NCI-H1417 treated with DMSO at 0.1 percent for 48 hours (cell line): ENCODE measurements at regions not wholly inside any gene's neighbourhood (a gene's known extent, or its start where the extent isn't known, plus 50 kb on each side); places are given as distances from the start of the nearest gene placed in this dataset.
"Not testable (repeated sequence)": the region's sequence is repeated elsewhere in the genome, so short reads cannot be mapped to it uniquely, and the experiment has no call there.

Source experiments
- DNase-seq: peaks from one replicate; lab custom pipeline; 2025; lab: John Stamatoyannopoulos, UW

DNA sequence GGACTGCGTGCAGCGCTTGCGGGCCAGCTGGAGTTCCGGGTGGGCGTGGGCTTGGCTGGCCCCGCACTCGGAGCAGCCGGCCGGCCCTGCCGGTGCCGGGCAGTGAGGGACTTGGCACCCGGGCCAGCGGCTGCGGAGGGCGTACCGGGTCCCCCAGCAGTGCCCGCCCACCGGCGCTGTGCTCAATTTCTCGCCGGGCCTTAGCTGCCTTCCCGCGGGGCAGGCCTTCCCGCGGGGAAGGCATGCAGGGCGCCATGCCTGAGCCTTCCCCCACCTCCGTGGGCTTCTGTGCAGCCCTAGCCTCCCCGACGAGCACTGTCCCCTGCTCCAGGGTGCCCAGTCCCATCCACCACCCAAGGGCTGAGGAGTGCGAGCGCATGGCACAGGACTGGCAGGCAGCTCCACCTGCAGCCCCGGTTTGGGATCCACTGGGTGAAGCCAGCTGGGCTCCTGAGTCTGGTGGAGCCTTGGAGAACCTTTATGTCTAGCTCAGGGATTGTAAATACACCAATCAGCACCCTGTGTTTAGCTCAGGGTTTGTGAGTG, 975.0 kb upstream of the NRXN1 start:
- DNase-seq: not testable (repeated sequence)

DNA sequence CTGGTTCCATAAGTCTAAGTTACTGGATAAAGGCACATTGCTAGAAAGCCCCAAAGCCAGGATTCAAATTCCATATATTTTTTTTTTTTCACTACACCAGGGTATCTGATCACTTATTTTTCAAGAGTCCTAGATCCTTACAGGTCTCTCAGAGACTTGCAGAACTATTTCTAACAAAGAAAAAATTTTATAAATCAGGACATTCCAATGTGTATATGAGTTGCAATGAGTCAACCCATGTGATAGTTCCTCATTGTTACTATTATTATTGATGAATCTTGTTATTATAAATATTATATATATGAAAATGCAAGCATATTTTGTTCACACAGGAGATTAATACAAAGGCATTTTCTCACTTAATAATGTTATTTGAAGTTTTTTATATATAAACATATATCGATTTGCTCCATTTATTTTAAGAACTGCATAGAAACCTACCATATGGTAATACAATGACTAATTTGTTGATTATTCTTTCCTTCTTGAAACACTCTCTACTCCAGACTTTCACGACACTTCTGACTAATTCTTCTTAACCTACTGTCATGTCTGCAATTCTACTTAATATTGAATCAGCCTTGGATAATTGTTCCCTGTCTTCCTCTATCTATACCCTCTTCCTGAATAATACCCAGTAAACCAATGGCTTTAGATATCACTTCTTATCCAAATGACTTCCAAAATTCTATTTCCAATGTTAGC, 968.4 kb upstream of the NRXN1 start:
- no peak for DNase-seq

DNA sequence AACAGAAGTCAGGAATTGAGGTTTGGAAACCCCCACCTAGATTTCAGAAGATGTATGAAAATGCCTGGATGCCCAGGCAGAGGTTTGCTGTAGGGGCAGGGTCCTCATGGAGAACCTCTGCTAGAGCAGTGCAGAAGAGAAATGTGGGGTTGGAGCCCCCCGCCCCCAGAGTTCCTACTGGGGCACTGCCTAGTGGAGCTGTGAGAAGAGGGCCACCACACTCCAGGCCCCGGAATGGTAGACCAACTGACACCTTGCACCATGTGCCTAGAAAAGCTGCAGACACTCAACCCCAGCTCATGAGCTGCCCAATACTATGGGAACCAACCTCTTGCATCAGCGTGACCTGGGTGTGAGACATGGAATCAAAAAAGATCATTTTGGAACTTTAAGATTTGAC, 967.0 kb upstream of the NRXN1 start:
- no peak for DNase-seq

DNA sequence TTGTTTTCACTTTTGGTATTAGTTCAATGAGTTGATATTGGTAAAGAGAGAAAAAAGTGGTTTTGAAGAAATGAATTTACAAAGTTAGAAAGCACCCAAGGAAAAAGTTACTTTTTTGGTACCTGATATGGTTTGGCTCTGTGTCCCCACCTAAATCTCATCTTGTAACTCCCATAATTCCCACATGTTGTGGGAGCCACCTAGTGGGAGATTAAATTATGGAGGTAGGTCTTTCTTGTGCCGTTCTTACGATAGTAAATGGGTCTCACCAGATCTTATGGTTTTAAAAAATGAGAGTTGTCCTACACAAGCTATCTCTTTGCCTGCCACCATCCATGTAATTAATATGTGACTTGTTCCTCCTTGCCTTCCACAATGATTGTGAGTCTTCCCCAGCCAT, 965.6 kb upstream of the NRXN1 start:
- DNase-seq: no peak

DNA sequence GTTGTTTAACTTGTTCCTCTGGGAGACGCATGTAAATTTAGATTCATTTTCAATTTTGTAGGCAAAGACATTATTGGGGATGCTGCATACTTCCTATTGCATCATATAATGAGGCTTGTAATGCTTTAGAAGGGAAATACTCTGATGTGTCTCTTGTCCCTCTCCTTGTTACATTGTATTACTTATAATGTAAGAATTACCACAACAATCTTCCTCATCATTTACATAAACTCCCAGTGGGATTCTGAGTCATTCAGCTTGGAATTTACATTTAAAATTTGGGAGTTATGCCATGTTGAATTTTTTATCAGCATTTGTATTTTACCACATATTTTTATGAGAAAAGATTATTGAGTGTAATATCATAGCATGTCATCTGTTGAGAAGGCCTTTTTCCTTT, 963.4 kb upstream of the NRXN1 start:
- DNase-seq: no peak

DNA sequence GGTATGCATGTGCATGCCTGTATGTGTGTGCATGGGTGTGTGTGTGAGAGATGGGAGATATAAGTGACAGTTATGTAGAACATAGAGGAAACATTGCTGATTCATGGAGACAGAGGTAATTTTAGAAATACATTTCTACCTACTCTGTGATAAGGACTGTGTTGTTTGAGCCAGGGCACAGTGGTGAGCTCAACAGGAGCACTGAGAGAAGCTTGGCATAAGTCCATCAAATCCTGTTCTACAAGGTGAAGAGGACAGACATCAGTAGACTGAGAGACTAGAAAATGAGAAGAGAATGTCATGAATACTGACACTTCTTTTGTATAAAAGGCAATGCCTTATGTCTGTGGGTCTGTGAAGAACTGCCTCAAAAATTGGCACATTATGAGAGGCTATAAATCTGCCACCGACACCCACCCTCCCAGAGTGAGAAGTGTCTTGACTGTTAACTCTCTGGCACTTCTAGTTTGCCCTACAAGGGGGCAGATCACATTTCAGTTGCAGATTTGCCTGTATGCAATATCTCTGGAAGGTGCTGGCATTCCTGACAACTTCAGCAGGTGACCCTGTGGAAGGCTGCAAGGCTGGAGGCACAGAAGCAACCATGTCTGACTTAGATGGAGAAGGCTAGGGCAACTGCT, 962.3 kb upstream of the NRXN1 start:
- DNase-seq: no peak

DNA sequence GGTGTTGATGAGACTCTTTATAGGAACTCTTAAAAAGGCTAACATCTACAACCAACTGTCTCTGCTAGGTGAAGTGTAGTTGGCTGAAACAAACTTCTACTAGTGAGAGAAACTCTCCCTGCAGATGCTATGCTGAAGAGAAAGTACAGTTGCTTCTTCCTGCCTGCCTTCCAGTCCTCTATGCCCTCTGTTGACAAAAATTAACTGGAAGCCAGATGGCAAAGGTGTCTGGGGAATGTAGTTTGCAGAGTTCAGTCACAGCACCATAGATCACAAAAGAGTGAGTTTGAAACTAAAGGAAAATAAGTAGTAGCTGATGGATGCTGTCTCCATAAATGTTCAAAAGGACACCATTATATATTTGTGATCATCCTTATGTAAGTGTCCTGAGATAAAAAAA, 958.8 kb upstream of the NRXN1 start:
- DNase-seq: no peak

DNA sequence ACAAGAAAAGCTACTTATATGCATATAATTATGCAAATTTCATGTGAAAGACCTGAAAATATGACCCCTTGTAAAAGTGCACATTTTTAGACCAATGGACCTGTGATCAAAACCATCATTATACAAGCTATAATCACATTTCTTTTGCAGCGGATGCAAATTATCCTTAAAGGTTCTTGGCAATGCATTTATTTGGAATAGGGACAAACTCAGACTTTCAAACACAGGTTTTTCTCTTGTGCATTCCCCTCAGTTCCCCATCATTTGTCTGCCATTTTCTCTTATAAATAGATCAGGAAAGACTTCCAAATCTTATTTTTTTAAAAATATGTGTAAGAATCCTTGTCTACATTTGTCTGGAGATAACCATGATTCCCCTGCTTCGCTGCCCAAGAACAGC, 954.2 kb upstream of the NRXN1 start:
- no peak for DNase-seq

DNA sequence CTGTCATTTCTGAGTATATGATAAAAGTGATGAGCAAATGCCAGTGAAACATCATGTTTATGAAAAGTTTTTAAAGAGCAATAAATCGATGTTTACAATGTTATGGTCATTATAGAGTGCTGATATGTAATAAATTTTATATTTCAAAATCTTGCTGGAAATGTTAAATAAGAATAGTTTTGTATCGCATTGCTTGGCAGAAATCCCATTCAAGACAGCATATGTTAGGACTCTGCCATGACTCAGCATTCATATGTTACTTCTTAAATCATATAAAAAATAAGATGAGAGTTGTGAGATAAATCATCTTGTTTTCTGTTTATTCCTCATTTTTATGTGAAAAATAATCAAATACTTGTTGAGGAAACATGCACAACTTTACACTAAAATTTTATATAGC, 949.9 kb upstream of the NRXN1 start:
- no peak for DNase-seq

DNA sequence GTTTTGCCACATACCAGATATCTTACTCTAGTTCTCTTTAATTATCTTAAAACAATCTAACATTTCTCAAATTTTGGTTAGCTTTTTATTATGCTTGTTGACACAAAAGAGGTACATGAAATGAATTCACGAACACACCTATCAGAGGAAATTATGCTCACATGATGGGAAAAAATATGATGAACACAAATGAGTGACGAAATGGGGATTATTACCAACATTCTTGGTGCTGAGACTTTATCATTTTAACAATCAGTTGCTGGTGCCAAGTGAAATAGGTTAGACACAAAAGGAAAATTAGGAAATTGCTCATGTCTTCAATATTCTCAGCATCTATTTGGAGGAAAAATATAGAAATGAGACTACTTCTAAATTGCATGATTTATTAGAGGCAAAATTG, 944.7 kb upstream of the NRXN1 start:
- DNase-seq: no peak

DNA sequence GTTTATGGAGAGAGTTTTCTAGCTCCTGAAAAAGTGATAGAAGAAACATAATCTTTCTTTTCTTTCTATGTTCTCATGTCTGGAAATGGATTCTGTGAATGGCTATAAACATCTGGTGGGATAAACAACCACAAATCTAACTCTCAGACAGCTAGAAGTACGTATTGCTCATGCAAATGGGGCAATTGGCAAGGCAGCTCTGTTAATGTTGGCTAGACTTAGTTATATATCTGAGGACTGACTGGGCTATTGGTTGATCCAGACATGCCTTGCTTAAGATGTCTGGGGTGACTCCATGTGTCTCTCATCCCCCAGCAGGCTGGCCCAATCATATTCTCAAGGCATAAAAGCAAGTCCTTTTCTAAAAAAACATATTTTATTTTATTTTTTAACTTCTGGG, 939.2 kb upstream of the NRXN1 start:
- DNase-seq: no peak

DNA sequence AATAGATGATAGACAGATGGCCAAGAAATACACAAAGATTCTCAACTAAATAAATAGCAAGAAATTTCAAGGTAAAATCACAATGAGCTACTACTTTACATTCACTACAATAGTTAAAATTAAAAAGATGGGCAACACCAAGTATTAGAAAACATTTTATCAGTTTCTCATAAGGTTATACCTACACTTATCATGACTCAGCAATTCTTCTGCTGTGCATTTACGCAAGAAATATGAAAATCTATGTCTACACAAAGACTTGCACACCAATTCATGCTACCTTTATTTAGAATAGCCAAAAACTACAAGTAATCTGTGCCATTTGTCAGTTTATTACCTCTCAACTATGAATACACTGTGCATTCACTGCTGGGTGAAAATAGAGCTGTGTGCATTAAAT, 937.4 kb upstream of the NRXN1 start:
- no peak for DNase-seq

DNA sequence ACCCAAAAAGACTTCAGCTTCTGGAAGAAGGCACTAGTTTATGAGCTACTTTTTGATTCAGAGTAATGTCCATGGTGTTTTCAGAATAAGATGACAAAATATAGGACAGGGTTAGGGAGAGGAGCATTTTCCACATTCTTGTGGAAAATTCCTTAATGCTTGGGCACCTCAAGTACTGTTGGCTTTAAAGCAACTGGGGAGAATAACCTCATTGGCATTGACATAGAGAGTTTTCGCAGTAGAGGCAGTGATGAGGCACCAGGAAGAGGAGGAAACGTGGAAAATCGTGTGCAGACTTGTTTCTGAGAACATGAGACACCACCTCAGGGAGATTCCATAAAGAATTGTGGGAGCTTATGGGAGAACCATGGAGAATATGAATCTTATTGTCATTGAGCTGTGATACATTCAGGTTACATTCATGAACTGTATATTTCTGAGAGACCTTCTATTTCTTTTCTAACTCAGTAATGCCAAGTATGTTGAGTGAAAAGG, 929.0 kb upstream of the NRXN1 start:
- no peak for DNase-seq

DNA sequence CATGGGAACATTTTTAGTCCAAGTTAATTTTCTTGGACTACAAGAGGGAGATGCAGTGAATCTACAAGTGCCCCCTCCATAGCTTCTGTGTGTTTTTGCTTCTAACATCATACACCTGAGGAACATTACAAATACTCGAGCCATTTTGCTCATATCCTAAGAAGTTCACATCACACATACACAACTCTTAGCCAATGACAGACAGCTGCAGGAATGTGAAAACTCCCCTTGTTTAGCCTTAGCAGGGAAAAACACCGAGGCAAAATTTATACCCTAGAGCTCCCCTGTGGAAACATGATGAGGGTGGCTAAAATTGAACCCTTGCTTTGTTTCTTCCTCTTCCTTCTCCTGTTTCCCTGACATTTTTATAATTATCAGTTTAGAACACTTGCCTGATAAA, 928.3 kb upstream of the NRXN1 start:
- no peak for DNase-seq

DNA sequence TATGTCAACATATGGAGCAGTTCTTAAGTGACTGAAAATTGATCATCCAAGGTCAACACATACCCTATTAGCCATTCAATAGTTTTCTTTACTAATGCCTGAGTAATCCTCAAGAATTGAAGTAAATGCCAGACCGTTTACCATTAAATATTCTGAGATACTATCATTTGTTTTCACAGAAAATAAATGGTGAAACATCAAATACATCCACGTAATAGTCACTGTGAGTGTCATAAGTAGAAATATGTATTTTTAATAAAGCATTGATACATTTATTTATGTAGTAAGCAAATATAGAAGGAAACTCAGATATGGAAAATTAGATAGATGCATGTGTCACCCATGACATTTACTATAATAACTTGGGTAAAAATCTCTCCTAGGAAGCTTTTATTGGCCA, 927.8 kb upstream of the NRXN1 start:
- no peak for DNase-seq

DNA sequence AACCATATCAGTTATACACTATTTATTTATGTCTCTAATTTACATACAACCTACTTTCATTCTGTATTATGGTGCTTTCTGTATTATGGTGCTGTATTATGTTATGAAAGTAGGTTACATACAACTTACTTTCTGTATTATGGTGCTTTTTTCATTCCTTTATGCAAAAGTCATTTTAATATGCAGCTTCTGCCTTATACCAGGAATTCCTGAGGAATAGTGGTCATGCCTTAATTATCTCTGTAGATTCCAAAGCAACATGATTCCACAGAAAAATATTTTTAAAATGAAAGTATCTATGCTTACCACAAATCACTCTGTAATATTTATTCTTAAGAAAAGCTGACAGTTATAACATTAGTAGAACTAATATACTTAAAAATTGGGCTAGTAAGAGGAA, 922.0 kb upstream of the NRXN1 start:
- DNase-seq: no peak

DNA sequence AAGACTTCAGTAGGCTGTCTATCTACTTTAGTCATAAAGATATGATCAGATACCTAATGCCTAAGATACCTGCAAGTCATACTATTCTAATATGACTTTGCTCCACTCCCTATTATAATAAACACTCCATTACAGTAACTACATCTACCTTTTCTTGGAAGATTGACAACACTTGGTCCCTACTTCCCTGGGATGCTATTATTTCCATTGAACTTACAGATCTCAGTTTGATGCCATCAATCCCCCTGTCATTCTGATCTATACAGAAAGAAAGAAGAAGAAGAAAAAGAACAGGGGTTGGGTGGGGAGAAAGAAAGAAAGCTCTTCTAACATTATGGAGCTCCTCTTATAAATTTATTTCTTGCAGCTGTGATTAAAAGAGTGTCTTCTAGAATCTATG, 889.1 kb upstream of the NRXN1 start:
- no peak for DNase-seq

DNA sequence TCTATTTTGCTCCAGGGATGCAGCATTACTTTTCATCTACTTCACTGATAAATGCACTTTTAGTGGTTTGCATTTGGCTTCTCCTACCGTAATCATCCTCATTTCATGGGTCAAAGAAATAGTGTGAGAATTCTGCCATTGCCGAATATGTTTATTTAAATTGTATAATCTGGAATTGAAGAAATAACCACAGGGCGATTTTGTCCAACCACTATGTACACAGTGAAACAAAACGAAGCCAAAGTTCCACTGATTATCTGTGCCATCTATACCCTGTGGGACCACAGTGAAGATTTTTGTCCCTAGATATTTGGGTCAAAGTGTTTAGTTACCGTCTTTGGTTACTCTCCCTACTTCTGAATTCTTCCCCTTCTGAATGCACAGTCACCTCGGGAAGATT, 888.6 kb upstream of the NRXN1 start:
- no peak for DNase-seq

DNA sequence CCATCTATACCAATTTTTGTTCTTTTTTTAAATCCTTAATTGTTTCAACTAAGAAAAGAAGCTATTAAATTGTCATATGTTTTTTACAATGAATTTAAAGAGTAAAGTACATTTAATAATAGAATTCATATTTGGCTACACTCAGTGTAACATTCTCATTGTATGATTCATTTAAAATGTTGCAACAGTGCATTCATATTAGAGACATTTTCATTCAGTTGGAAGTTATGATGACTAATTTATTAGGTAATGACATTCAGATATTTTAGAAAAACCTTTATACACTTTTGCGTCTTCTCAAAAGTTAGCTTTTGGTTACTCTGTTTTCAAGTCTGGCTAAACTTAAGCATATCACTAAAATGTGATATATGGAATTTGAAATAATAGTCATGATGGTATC, 887.5 kb upstream of the NRXN1 start:
- no peak for DNase-seq

DNA sequence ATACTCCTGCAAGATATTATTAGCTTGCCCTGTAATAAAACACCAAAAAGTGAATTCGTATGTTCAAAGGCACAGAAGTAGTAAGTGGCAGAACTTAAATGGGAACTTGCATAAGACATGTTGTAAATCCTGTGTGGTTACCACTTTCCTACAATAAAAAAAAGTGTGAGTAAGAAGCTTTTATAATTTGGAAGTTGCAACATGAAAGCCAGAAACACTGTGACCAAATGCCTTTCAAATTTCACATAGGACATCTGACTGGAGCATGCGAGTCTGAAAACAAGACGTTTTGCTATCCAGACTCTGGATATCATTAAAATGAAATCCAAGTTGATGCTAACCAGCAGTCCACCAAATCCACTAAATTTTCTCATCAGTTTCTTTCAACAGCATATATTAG, 886.2 kb upstream of the NRXN1 start:
- DNase-seq: no peak

DNA sequence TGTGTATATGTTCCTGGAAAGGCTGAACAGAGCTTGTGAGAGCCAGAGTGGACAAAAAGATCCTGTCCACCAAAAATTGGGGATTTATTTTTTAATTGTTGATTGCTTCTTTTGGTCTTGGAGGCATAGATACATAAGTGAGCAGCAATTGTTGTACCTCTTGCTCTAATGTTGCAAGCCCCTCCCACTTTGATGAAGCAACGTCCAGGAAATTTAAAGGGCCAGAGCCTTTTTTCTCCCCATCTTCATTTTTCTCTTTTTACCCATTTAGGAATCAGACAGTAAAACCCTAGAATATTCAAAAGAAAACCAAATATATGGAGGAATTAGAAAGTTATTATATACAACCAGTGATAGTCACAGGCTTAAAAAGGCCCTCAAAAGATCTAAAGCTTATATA, 871.8 kb upstream of the NRXN1 start:
- DNase-seq: no peak

DNA sequence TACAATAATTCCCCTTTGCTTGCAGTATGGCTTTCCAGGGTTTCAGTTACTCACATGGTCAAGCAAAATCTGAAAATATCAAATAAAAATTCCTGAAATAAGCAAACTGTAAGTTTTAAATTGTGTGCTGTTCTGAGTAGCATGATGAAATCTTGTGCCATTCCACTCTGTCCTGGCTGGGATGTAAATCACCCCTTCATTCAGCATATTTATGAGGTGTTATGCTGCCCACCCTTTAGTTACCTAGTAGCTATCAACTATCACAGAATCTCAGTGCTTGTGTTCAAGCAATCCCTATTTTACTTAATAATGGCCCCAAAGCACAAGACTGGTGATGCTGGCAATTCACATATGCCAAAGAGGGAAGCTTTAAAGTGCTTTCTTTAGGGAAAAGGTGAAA, 867.7 kb upstream of the NRXN1 start:
- DNase-seq: no peak

DNA sequence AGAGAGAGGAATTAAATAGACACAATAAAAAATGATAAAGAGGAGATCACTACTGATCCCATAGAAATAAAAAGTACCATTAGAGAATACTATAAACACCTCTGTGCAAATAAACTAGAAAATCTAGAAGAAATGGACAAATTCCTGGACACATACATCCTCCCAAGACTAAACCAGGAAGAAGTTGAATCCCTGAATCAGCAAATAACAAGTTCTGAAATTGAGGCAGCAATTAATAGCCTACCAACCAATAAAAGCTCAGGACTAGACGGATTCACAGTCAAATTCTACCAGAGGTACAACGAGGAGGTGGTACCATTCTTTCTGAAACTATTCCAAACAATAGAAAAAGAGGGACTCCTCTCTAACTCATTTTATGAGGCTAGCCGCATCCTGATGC, 862.7 kb upstream of the NRXN1 start:
- not testable (repeated sequence) for DNase-seq

DNA sequence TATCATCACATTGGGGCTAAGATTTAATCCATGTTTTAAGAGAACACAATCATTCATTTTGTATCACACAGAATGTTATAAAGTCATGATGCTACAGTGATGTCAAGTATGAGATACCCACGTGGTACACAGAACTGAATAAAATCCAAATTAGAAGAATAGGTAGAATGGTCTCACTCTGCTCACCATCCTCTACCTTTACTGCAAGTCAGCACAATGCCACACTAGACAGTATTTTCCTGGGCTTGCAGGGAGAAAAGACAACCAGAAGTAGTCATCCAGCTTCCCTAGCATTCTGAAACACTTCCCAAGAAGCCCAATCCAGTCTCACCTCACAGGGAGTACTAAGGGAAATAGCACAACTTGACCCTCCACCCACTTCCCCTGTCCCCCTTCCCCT, 856.2 kb upstream of the NRXN1 start:
- DNase-seq: no peak
